Uterus (tissue), 2 donors: ENCODE measurements at regions not wholly inside any gene's neighbourhood (a gene's known extent, or its start where the extent isn't known, plus 50 kb on each side); places are given as distances from the start of the nearest gene placed in this dataset.

Experiments used
- POLR2A ChIP-seq, 2 donors: fragments of 450-650 bp; IDR thresholded peaks; one replicate each; pipeline ENCODE4 v1.6.1; 2016; ENCODE audit warnings: antibody characterized with exemption in 2 of 2, mild to moderate bottlenecking in 1 of 2, moderate library complexity in 1 of 2
- TF ChIP-seq, protein P1 (sequence below), 4 experiments: fragments of 200-600 bp in 2 of 4; fragments of 450-650 bp in 2 of 4; sonication (generic) in 2 of 4; IDR thresholded peaks; one replicate each; pipeline ENCODE4 v1.5.1; 2016 to 2019; ENCODE audit warnings: antibody characterized with exemption in 4 of 4, mild to moderate bottlenecking in 2 of 4, moderate library complexity in 1 of 4

DNA sequence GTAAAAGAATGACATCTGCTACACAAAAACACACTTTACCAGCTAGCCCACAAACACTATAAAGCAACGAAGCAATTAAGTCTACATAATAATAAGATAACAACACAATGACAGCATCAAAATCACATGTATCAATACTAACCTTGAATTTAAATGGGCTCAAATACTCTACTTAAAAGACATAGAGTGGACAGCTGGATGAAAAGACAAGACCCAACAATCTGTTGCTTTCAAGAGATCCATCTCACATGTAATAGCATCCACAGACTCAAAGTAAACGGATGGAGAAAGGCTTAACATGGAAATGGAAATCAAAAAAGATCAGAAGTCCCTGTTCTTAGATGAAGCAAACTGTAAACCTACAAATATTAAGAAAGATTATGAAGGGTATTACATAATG, 2175.9 kb downstream of the PCDH9 start:
- no peak for TF ChIP-seq POLR2A (IDR thresholded peaks at IDR 0.05)
- TF ChIP-seq, protein P1, sequence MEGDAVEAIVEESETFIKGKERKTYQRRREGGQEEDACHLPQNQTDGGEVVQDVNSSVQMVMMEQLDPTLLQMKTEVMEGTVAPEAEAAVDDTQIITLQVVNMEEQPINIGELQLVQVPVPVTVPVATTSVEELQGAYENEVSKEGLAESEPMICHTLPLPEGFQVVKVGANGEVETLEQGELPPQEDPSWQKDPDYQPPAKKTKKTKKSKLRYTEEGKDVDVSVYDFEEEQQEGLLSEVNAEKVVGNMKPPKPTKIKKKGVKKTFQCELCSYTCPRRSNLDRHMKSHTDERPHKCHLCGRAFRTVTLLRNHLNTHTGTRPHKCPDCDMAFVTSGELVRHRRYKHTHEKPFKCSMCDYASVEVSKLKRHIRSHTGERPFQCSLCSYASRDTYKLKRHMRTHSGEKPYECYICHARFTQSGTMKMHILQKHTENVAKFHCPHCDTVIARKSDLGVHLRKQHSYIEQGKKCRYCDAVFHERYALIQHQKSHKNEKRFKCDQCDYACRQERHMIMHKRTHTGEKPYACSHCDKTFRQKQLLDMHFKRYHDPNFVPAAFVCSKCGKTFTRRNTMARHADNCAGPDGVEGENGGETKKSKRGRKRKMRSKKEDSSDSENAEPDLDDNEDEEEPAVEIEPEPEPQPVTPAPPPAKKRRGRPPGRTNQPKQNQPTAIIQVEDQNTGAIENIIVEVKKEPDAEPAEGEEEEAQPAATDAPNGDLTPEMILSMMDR (IDR thresholded peaks at IDR 0.05): no peak
